NCI-H1930 (cell line): ENCODE measurements at regions not wholly inside any gene's neighbourhood (a gene's known extent, or its start where the extent isn't known, plus 50 kb on each side); places are given as distances from the start of the nearest gene placed in this dataset.
"Not testable (repeated sequence)": the region's sequence is repeated elsewhere in the genome, so short reads cannot be mapped to it uniquely, and the experiment has no call there.

ENCODE experiments used
- DNase-seq, 2 experiments: peaks; one replicate each; lab custom pipeline; 2025; lab: John Stamatoyannopoulos, UW

GRCh38 chr3:5357089-5357488 is 169.6 kb downstream of the EDEM1 start:
- no peak for DNase-seq

GRCh38 chr3:5358911-5359310 is 171.4 kb downstream of the EDEM1 start:
- no peak for DNase-seq

- DNase-seq: no peak
These were observed 172.9 kb downstream of the EDEM1 start for GRCh38 chr3:5360453-5360852.

GRCh38 chr3:5366746-5367145 is 179.2 kb downstream of the EDEM1 start:
- no peak for DNase-seq

- not testable (repeated sequence) for DNase-seq
These were observed 184.0 kb downstream of the EDEM1 start for GRCh38 chr3:5371555-5371954.

GRCh38 chr3:5376761-5377160 is 189.3 kb downstream of the EDEM1 start:
- no peak for DNase-seq

- not testable (repeated sequence) for DNase-seq
These were observed 191.8 kb downstream of the EDEM1 start for GRCh38 chr3:5379266-5379665.

- not testable (repeated sequence) for DNase-seq
These were observed 196.2 kb downstream of the EDEM1 start for GRCh38 chr3:5383486-5384263.

GRCh38 chr3:5384557-5385236 is 197.2 kb downstream of the EDEM1 start:
- no peak for DNase-seq

GRCh38 chr3:5388091-5388490 is 200.6 kb downstream of the EDEM1 start:
- no peak for DNase-seq

- no peak for DNase-seq
These were observed 201.6 kb downstream of the EDEM1 start for GRCh38 chr3:5389057-5389456.

- DNase-seq: no peak
These were observed 202.7 kb downstream of the EDEM1 start for GRCh38 chr3:5390221-5390620.

GRCh38 chr3:5390936-5391625 is 203.6 kb downstream of the EDEM1 start:
- no peak for DNase-seq

GRCh38 chr3:5401002-5401401 is 213.5 kb downstream of the EDEM1 start:
- DNase-seq: no peak

GRCh38 chr3:5404718-5405117 is 217.2 kb downstream of the EDEM1 start:
- no peak for DNase-seq

GRCh38 chr3:5411786-5412185 is 224.3 kb downstream of the EDEM1 start:
- no peak for DNase-seq

- no peak for DNase-seq
These were observed 235.6 kb downstream of the EDEM1 start for GRCh38 chr3:5423076-5423475.

- DNase-seq: no peak
These were observed 236.0 kb downstream of the EDEM1 start for GRCh38 chr3:5423523-5423922.

- DNase-seq: no peak
These were observed 237.9 kb downstream of the EDEM1 start for GRCh38 chr3:5425371-5425770.

GRCh38 chr3:5426094-5426883 is 238.8 kb downstream of the EDEM1 start:
- DNase-seq: peak; percentile 46 to 66

- no peak for DNase-seq
These were observed 239.5 kb downstream of the EDEM1 start for GRCh38 chr3:5427021-5427420.

- no peak for DNase-seq
These were observed 240.4 kb downstream of the EDEM1 start for GRCh38 chr3:5427938-5428337.
